ENCODE measurements at regions not wholly inside any gene's neighbourhood (a gene's known extent, or its start where the extent isn't known, plus 50 kb on each side); places are given as distances from the start of the nearest gene placed in this dataset.

DNA sequence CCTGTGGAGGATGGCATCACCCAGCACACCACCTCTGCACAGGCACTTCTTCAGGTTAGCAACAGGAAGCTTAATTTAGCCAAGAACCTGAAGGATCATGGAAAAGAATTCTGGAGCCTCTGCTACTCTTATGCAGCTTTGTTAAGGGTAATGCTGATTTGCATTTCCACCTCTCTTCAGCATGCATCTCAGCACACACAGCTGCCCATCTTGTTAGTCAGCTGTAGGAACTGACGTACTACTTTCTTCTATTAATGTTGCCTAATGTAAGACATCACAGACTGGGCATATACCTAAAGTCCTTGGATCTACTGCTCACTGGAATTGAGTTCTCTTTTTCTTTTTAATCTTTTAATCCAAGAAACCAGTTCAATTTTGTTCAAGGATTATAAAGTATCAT is 181.0 kb downstream of the SPP2 start:
- Histone ChIP-seq H3K36me3 (ENCODE audit: insufficient read depth, low read length) (no peaks in the 10 kb centered on the region), H4K20me1 (ENCODE audit: insufficient read depth, low read length, poor library complexity, severe bottlenecking) (no peaks in the 10 kb centered on the region), H3K9me3 (ENCODE audit: insufficient read depth, low read depth, low read length) (no peaks in the 10 kb centered on the region), H3K4me1 (ENCODE audit: insufficient read depth, low read length, poor library complexity, severe bottlenecking) (no peaks in the 10 kb centered on the region), H3K79me2 (ENCODE audit: insufficient read depth, low read length) (no peaks in the 10 kb centered on the region), H3K27me3 (ENCODE audit: insufficient read depth, low read length, poor library complexity, severe bottlenecking) (no peaks in the 10 kb centered on the region), H3K9me2 (replicated peaks; ENCODE audit: low read depth, low read length) (no peaks in the 10 kb centered on the region), H2AFZ (ENCODE audit: low read length) (no peak overlapping the region), H3K9ac (ENCODE audit: low read depth, low read length, poor library complexity, severe bottlenecking) (no peak overlapping the region), H3K4me2 (ENCODE audit: low read depth, low read length, poor library complexity, severe bottlenecking) (no peak overlapping the region), H3F3A (ENCODE audit: low read depth) (no peaks in the 10 kb centered on the region), H3K4me3 (ENCODE audit: low read length, poor library complexity, severe bottlenecking) (no peak overlapping the region)
- no peak for TF ChIP-seq EZH2phosphoT487 (IDR thresholded peaks at IDR 0.05; ENCODE audit: borderline replicate concordance)
- TF ChIP-seq, protein P1, sequence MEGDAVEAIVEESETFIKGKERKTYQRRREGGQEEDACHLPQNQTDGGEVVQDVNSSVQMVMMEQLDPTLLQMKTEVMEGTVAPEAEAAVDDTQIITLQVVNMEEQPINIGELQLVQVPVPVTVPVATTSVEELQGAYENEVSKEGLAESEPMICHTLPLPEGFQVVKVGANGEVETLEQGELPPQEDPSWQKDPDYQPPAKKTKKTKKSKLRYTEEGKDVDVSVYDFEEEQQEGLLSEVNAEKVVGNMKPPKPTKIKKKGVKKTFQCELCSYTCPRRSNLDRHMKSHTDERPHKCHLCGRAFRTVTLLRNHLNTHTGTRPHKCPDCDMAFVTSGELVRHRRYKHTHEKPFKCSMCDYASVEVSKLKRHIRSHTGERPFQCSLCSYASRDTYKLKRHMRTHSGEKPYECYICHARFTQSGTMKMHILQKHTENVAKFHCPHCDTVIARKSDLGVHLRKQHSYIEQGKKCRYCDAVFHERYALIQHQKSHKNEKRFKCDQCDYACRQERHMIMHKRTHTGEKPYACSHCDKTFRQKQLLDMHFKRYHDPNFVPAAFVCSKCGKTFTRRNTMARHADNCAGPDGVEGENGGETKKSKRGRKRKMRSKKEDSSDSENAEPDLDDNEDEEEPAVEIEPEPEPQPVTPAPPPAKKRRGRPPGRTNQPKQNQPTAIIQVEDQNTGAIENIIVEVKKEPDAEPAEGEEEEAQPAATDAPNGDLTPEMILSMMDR (conservative IDR thresholded peaks at IDR 0.05; ENCODE audit: low read length): no peak

DNA sequence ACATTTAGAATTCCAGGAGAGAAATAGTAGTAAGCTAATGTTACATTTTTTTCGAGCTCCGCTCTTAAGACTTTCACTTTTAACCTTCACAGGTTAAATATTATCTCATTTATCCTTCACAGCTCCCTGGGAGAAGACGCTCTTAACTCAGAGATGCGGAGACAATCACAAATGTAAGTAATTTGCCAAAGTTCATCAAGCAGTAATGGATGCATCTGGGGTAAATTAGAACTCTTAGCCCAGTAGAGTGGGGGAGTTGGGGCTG is 168.5 kb downstream of the SPP2 start:
- no peaks in the 10 kb centered on the region for H3K27me3 ChIP-seq (ENCODE audit: insufficient read depth, low read length, poor library complexity, severe bottlenecking)
- no peak for TF ChIP-seq EZH2phosphoT487 (IDR thresholded peaks at IDR 0.05; ENCODE audit: borderline replicate concordance)
- TF ChIP-seq, protein P1 (conservative IDR thresholded peaks at IDR 0.05; ENCODE audit: low read length): no peak
- no peak overlapping the region for H3K4me3 ChIP-seq (ENCODE audit: low read length, poor library complexity, severe bottlenecking)
- H4K20me1 ChIP-seq (ENCODE audit: insufficient read depth, low read length, poor library complexity, severe bottlenecking): no peaks in the 10 kb centered on the region
- no peaks in the 10 kb centered on the region for H3K79me2 ChIP-seq (ENCODE audit: insufficient read depth, low read length)
- no peaks in the 10 kb centered on the region for H3K9me2 ChIP-seq (replicated peaks; ENCODE audit: low read depth, low read length)
- no peaks in the 10 kb centered on the region for H3K36me3 ChIP-seq (ENCODE audit: insufficient read depth, low read length)
- no peaks in the 10 kb centered on the region for H3K9me3 ChIP-seq (ENCODE audit: insufficient read depth, low read depth, low read length)
- H3K9ac ChIP-seq (ENCODE audit: low read depth, low read length, poor library complexity, severe bottlenecking): no peak overlapping the region
- H3K4me1 ChIP-seq (ENCODE audit: insufficient read depth, low read length, poor library complexity, severe bottlenecking): peaks cover 10% of the 10 kb centered on the region
- no peak overlapping the region for H2AFZ ChIP-seq (ENCODE audit: low read length)
- H3K4me2 ChIP-seq (ENCODE audit: low read depth, low read length, poor library complexity, severe bottlenecking): no peak overlapping the region
- no peaks in the 10 kb centered on the region for H3F3A ChIP-seq (ENCODE audit: low read depth)

DNA sequence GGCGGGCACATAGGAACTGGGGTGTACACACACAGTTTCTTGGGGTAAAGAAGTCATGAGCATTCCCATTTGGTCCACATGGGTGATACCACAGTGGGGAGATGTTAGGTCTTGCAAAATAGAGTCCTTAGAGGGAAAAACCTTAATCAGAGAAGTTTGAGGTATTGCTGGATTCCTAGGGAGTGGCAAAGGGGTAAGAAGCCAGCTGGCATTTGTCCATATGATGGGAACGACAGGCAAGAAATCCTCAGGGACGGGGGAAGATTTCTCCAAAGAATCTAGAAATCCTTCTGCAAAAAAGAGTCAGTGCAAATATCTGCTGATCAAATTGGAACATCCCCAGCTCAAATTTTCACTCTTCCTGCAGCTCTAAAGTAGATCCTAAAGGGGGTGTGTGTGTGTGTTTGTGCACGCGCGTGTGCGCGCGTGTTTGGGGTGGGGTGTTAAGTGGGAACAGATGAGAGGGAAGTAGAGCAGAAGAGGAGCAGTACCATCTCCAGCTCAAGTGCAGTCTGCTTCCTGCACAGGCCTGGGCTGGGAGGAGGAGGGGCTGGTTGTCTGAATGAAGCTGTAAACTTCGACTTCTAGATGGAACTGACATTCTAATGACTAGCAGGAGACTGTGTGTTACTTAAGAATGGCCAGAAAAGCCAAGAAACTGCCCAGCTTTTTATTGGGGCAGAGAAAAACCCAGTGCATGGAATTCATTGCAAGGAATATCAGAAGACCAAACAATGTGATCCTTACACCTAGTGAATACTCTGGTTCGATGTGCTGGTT is 168.0 kb downstream of the SPP2 start:
- Histone ChIP-seq H3K79me2 (ENCODE audit: insufficient read depth, low read length) (no peaks in the 10 kb centered on the region), H3F3A (ENCODE audit: low read depth) (no peaks in the 10 kb centered on the region), H3K9ac (ENCODE audit: low read depth, low read length, poor library complexity, severe bottlenecking) (no peak overlapping the region), H3K4me1 (ENCODE audit: insufficient read depth, low read length, poor library complexity, severe bottlenecking) (peaks cover 10% of the 10 kb centered on the region), H3K27me3 (ENCODE audit: insufficient read depth, low read length, poor library complexity, severe bottlenecking) (no peaks in the 10 kb centered on the region), H3K4me3 (ENCODE audit: low read length, poor library complexity, severe bottlenecking) (no peak overlapping the region), H3K9me3 (ENCODE audit: insufficient read depth, low read depth, low read length) (no peaks in the 10 kb centered on the region), H2AFZ (ENCODE audit: low read length) (no peak overlapping the region), H4K20me1 (ENCODE audit: insufficient read depth, low read length, poor library complexity, severe bottlenecking) (no peaks in the 10 kb centered on the region), H3K36me3 (ENCODE audit: insufficient read depth, low read length) (no peaks in the 10 kb centered on the region), H3K9me2 (replicated peaks; ENCODE audit: low read depth, low read length) (no peaks in the 10 kb centered on the region), H3K4me2 (ENCODE audit: low read depth, low read length, poor library complexity, severe bottlenecking) (no peak overlapping the region)
- TF ChIP-seq, protein P1 (conservative IDR thresholded peaks at IDR 0.05; ENCODE audit: low read length): no peak
- no peak for TF ChIP-seq EZH2phosphoT487 (IDR thresholded peaks at IDR 0.05; ENCODE audit: borderline replicate concordance)

Measured in Loucy (cell line).